RWPE1 (cell line): ENCODE measurements at regions not wholly inside any gene's neighbourhood (a gene's known extent, or its start where the extent isn't known, plus 50 kb on each side); places are given as distances from the start of the nearest gene placed in this dataset.

Experiments used
- CTCF ChIA-PET: fragments of 350-600 bp; sonication (Branson Sonifier 250); formaldehyde crosslinking; extraction: SDS; loops from one replicate; lab custom pipeline; 2021; lab: Yijun Ruan, JAX
- POLR2A ChIA-PET: fragments of 400-600 bp; formaldehyde crosslinking; extraction: SDS; loops from one replicate; lab custom pipeline; 2020; ENCODE audit warnings: antibody characterized with exemption; ENCODE audit not compliant: low non-redundant PET; lab: Yijun Ruan, JAX
- DNase-seq: peaks from one replicate; pipeline ENCODE4 v3.0.0; 2012; ENCODE audit warnings: low spot score
- H3K27ac ChIP-seq: fragments of 450-650 bp; 2 replicates; pipeline ENCODE4 v1.5.1; 2017
- TF ChIP-seq, protein P1 (sequence below): fragments of 450-650 bp; conservative IDR thresholded peaks from 2 replicates; pipeline ENCODE4 v1.5.1; 2017; ENCODE audit warnings: low read depth, mild to moderate bottlenecking

DNA sequence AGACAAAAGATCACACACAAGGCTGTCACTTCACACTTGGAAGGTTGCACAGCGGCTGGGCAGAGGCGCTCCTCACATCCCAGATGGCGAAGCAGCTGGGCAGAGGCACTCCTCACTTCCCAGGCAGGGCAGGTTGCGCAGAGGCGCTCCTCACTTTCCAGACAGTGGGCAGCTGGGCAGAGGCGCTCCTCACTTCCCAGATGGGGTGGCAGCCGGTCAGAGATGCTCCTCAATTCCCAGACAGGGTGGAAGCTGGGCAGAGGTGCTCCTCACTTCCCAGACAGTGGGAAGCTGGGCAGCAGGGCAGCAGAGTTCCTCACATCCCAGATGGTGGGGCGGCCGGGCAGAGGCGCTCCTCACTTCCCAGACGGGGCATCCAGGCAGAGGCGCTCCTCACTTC is 199.2 kb downstream of the RTL9 start:
- no peak for DNase-seq
- TF ChIP-seq, protein P1, sequence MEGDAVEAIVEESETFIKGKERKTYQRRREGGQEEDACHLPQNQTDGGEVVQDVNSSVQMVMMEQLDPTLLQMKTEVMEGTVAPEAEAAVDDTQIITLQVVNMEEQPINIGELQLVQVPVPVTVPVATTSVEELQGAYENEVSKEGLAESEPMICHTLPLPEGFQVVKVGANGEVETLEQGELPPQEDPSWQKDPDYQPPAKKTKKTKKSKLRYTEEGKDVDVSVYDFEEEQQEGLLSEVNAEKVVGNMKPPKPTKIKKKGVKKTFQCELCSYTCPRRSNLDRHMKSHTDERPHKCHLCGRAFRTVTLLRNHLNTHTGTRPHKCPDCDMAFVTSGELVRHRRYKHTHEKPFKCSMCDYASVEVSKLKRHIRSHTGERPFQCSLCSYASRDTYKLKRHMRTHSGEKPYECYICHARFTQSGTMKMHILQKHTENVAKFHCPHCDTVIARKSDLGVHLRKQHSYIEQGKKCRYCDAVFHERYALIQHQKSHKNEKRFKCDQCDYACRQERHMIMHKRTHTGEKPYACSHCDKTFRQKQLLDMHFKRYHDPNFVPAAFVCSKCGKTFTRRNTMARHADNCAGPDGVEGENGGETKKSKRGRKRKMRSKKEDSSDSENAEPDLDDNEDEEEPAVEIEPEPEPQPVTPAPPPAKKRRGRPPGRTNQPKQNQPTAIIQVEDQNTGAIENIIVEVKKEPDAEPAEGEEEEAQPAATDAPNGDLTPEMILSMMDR, result no peak
- ChIA-PET POLR2A (no interaction called here), CTCF (interaction anchor here (0.7 kb wide), 1 partner anchor 39 kb away, joined by 6 read pairs; no protein-coding TSS in a partner anchor)
- no peak overlapping the region for H3K27ac ChIP-seq

DNA sequence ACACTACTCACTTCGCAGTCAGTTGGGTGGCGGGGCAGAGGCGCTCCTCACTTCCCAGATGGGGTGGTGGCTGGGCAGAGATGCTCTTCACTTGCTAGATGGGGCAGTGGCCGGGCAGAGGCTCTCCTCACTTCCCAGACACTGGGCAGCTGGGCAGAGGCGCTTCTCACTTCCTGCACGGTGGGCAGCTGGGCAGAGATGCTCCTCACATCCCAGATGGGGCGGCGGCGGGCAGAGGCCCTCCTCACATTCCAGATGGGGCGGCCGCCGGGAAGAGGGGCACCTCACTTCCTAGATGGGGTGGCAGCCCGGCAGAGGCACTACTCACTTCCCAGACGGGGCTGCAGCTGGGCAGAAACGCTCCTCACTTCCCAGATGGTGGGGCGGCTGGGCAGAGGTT is 199.8 kb downstream of the RTL9 start:
- DNase-seq, result no peak
- TF ChIP-seq, protein P1, result no peak
- H3K27ac ChIP-seq, result no peak overlapping the region
- CTCF ChIA-PET, result no interaction called here
- POLR2A ChIA-PET, result no interaction called here

DNA sequence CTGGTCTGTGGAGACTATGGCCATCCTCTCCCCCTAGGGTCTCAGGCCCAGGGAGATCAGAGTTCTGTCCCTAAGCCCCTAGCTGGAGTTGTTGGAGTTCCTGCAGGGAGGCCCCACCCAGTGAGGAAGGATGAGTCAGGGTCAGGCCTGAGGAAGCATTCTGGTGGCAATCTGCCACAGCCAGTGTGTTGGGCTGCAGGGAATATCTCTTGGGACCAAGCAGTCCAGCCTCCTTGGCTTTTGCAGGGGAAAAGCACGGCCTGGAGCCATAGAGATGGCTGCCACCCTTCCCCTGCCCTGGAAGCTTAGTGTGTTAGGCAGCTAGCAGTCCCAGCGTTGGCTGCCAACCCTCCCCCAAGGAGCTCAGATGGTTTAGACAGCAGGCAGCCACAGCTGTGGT is 202.4 kb downstream of the RTL9 start:
- CTCF ChIA-PET, result interaction anchor here (0.6 kb wide), 1 partner anchor 56 kb away, joined by 3 read pairs; no protein-coding TSS in a partner anchor
- no peak overlapping the region for H3K27ac ChIP-seq
- TF ChIP-seq, protein P1, result no peak
- no peak for DNase-seq
- POLR2A ChIA-PET, result no interaction called here

DNA sequence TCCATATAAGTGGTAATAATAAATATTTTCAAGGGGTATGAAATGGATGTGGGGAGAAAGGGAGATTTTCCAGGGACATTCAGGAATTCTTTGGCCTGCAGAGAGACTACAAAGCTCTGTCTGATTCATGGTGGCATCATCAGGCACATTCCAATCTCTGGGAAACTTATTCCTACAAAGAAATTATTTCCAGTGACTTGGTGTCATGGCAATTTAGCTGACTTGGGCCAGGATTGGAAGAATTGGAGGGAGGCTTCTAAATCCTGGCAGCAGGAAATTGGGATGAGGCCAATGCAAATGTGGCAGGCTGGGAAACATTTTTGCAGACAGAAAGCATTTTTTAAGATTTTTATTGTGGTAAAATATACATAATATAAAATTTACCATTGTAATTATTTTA is 204.6 kb downstream of the RTL9 start:
- ChIA-PET CTCF (interaction anchor here (0.6 kb wide), 1 partner anchor 188 kb away, joined by 4 read pairs; no protein-coding TSS in a partner anchor), POLR2A (no interaction called here)
- H3K27ac ChIP-seq, result no peak overlapping the region
- TF ChIP-seq, protein P1, result no peak
- DNase-seq, result peak; percentile 1

DNA sequence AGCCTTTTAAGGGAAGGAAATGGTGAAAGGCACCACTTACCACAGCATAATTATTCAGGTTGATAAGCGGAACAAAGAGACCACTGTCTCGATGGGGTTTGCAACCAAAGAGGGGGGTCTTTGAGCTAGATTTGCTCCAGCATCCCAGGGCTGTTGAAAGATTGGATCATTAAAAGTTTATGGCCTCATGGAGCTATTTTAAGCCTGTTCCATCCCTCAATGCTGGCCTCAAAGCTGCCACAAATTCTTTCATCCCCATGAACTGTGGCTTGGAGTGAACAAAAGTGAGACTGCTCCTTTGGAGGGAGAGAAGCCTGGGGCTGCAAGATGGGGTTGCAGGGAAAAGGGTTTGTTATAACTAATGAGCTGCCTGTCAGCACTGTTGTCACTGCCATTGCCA is 209.8 kb downstream of the RTL9 start:
- CTCF ChIA-PET, result no interaction called here
- TF ChIP-seq, protein P1, result no peak
- no peak for DNase-seq

DNA sequence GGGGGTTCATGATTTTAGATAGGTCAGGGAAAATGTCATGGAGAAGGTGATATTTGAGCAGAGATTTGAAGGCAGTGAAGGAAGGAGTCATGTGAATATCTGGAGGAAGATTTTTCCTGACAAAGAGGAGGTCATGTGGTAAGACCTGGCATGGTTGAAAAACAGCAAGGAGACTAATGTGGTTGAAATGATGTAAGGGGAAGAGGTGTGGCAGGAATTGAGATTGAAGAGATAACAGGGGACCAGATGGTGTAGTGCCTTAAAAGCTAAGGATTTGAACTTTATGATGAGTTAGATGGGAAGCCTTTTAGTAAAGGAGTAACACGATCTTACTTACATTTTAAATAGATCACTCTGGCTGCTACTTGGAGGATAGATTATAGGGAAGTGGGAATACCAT is 210.9 kb downstream of the RTL9 start:
- no peak for DNase-seq
- ChIA-PET POLR2A (no interaction called here), CTCF (no interaction called here)
- TF ChIP-seq, protein P1, result no peak
- no peak overlapping the region for H3K27ac ChIP-seq

More for the DNA sequence above, 209.8 kb downstream of the RTL9 start:
- POLR2A ChIA-PET, result no interaction called here
- no peak overlapping the region for H3K27ac ChIP-seq

DNA sequence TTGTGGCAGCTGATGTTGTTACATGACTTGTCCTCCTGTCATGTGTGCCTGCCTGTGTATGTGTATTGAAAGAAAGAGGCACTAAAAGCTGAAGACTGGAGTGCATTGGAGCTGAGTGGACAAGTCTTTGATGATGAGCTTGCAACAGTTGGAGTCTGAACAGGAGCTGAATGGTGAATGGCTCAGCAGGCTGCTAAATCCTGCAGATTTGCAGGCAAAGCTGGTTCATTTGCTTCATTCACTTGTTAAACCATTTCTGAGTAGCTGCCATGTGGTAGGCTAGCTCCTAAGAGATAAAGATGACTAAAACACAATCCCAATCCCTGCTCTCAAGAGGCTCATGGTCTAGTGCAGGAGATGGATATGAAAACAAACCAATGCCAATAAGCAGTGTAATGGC is 217.3 kb downstream of the CHRDL1 start:
- CTCF ChIA-PET, result no interaction called here
- TF ChIP-seq, protein P1, result no peak
- POLR2A ChIA-PET, result no interaction called here
- no peak for DNase-seq
- no peak overlapping the region for H3K27ac ChIP-seq
